HG02588 (cell line): ENCODE measurements at regions not wholly inside any gene's neighbourhood (a gene's known extent, or its start where the extent isn't known, plus 50 kb on each side); places are given as distances from the start of the nearest gene placed in this dataset.

ENCODE experiments used
- ATAC-seq: cut with Tn5 transposase; IDR thresholded peaks from one replicate; pipeline ENCODE4 v1.9.1; 2021; ENCODE audit warnings: mild to moderate bottlenecking, moderate library complexity; ENCODE audit not compliant: unreplicated experiment

- ATAC-seq: no peak
These were observed 78.8 kb downstream of the TET3 start for GRCh38 chr2:74063486-74063885.

GRCh38 chr2:74065456-74065855 is 80.7 kb downstream of the TET3 start:
- ATAC-seq: no peak

DNA sequence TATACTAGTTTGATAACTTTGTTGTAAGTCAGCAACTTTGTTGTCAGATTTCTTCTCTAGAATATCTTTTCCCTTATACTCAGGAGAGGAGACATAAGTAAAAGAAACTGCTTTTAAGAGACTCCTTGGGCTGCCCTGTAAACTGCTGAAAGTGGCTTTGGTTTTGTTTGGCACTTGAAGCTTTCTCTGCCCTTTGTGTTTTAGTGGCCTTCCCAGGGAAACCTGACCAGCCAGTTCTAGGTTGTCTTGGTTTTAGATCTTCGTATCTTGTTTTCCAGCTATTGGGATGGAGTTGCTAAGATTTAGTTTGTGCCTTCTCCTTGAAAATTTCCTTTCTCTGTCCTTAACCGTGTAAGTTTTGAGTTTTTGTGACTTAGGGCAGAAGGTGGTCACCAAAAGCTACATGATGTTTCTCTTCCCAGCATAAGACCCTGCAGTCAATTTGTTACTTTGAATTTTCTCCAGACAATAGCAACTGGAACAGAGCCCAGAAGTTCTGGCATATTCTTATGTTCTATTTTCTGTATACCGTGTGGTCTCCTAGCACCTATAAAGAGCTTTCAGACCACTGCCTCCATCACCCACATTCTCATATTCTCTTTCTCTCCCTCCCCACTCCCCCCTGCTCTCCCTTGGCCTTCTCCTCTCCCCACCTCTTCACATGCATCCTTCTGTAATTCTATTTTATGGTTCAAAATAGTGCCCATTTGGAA is 81.1 kb downstream of the BOLA3 start:
- ATAC-seq: no peak

GRCh38 chr2:74067221-74067747 is 80.4 kb downstream of the BOLA3 start:
- no peak for ATAC-seq

- no peak for ATAC-seq
These were observed 76.7 kb downstream of the BOLA3 start for GRCh38 chr2:74070991-74071390.

DNA sequence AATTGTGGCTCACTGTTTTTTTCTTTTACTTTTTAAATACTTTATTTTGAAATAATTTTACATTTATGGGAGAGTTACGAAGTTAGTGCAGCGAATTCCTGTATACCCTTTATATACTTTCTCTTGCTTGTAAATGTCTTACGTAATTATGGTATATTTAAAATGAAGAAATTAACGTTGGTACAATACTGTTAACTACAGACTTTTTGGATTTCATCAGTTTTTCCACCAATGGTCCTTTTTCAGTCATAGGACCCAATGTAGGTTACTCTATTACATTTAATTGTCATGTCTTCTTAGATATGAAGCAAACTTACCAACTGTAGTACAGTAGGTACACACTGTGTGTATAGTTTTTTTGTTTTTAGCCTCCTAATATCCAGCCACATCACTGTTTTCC is 76.3 kb downstream of the BOLA3 start:
- ATAC-seq: no peak

DNA sequence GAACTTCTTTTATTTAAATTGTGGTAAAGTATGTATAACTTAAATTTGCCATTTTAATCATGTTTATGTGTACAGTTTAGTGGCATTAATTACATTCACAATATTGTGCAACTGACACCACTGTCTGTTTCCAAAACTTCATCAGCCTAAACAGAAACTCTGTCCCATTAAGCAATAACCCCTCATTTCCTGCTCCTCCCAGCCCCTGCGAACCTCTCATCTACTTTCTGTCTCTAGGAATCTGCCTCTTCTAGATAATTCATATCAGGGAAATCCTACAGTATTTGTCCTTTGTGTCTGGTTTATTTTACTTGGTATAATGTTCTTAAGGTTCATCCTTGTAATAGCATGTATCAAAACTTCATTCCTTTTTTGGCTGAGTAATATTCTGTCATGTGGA is 75.1 kb downstream of the BOLA3 start:
- ATAC-seq: no peak

GRCh38 chr2:74074487-74074886 is 73.2 kb downstream of the BOLA3 start:
- no peak for ATAC-seq

GRCh38 chr2:74076074-74076470 is 71.6 kb downstream of the BOLA3 start:
- no peak for ATAC-seq

DNA sequence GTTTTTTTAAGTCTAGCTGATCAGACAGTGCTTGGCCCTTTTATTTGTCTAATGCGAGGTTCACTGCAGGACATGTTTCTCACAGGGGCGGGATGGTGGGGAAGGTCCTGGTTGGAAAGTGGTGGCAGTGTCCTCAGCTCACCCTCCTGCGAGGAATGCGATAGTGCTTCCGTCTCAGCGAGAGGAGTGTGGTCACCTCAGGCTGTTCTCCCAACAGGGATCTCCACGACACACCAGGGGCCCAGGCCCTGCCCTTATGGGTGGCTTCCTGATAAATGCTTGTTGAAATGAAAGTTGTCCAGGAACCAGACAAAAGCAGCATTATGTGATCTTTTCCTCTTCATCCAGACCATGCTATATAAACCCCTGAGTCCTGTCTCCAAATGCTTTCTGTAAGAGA is 70.1 kb downstream of the BOLA3 start:
- ATAC-seq: no peak

DNA sequence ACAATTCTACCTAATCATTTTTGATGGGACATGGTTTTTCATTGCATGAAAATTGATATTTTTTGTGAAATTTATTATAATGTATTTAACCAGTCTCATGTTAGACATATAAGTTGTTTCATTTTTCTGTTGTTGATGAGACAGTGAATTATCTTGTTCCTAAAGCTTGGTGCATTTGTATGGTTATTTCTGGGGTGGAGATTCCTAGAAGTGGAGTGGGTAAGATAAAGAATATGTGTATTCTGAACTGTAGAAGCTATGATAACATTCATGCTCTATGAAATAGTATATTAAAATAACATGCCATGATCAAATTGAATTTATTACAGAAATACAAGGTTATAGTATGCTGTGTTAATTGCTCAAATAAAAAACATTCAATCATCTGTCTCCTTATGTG is 69.2 kb downstream of the BOLA3 start:
- ATAC-seq: no peak

DNA sequence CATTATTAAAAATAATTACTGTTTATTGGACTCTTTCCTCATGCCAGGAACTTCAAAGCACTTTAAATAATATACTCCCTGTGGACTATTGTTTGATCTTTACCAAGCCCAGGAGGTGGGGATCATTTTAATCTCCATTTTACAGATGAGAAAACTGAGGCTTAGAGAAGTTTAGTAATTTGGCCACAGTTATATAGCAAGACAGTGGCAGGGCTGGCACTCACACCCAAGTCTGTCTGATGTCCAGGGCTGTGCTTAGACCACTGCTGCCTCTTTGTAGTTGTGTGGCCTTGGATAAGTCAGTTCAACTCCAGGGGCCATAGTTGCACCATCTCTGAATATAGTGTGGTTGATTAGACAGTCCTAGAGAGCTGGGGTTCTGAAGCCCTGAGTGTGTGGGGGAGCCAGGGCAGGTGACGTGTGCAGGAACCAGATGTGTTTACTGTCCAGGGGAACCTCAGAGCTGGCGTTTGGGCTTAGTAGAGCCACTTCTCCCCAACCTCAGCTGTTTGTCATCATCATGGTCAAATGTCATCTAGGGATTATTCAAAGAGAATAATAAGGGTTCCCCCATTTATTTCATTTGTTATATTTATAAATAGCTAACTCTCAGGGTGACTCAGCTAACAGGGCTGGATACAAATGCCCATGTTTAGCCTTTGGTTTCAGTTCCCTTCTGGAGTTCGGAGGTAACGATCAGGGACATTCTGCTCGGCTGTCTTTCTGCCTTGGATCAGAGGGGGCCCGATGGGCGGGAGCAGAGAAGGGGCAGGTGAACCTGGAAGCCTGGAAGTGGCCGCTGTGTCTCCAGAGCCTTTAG is 68.0 kb downstream of the BOLA3 start:
- ATAC-seq: peak; percentile 71

GRCh38 chr2:74080346-74080745 is 67.4 kb downstream of the BOLA3 start:
- ATAC-seq: no peak

GRCh38 chr2:74081030-74081762 is 66.5 kb downstream of the BOLA3 start:
- ATAC-seq: no peak

GRCh38 chr2:74081763-74082110 is 66.0 kb downstream of the BOLA3 start:
- no peak for ATAC-seq

DNA sequence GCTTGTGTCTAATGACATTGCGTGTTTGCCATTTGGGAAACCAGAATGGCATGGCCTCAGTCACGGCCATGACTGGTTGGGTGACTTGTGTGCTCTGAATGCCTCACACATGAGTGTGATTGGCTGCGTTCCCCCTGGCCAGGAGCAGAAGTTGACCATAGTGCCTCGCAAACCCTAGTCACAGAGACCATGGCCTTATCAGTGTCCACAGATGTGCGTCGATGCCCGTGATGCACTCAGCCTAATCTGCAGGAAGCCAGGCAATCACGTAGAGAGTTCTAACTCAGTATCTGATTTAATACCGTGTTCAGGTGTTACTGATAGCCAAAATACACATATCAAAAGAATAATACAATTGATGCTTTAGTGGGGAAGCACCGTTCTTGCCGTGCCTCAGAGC is 64.0 kb downstream of the BOLA3 start:
- ATAC-seq: no peak
